GM21737 (cell line): ENCODE measurements at regions not wholly inside any gene's neighbourhood (a gene's known extent, or its start where the extent isn't known, plus 50 kb on each side); places are given as distances from the start of the nearest gene placed in this dataset.

Experiments used
- ATAC-seq: cut with Tn5 transposase; IDR thresholded peaks from one replicate; pipeline ENCODE4 v1.9.1; 2021; ENCODE audit warnings: mild to moderate bottlenecking, moderate library complexity; ENCODE audit not compliant: unreplicated experiment

GRCh38 chr4:166335256-166335938 lies 462.4 kb downstream of the TLL1 start:
- no peak for ATAC-seq

- no peak for ATAC-seq
These were observed 469.0 kb downstream of the TLL1 start for GRCh38 chr4:166341992-166342391.

DNA sequence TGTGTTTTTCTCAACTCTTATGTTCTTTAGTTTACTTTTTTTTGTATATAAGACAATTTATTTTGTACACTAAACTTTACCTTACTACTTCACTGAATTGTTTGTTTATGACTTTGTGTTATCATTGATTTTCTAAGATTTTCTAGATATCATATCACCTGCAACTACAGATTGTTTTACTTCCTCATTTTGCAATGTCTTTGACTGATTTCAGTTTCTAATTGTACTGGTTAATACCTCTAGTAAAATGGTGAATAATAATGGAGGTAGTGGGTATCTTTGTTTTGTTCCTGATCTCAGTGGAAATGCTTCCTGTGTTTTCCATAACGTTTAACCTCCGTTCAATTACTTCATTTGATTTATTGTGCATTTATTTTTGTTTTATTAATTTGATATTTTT lies 490.2 kb downstream of the TLL1 start:
- no peak for ATAC-seq

DNA sequence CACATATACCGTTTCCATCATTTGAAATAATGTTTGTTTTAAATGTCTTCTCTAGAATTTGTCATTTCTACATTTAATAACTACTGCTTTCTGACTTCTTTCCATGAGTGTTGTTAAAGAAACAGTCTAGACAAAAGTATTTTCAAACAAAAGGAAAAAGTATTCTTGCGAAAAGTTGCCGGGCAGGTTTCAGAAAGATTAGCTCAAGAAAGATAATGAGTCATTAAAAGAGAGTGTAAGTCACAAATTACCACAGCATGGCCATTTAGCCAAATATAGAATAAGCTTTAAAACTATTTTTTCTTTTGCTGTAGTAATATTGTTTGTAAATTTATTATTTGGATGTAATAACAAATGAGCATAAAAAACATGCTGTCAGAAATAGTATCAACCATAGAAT lies 493.0 kb downstream of the TLL1 start:
- ATAC-seq, result no peak

DNA sequence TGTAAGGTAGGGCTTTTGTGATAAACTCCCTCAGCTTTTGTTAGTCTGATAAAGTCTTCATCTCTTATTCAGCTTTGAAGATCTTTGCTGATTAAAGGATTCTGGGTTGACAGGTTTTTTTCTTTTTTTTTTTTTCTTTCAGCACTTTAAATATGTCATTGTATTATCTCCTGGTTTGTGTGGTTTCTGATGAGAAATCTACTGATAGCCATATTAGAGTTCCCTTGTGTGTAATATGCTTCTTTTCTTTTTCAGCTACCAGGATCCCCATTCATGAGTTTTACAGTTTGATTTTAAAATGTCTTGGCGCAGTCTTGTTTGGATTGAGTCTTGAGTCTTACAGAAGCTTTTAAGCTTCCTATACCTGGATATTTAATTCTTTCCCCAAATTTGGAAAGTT lies 504.5 kb downstream of the TLL1 start:
- no peak for ATAC-seq

DNA sequence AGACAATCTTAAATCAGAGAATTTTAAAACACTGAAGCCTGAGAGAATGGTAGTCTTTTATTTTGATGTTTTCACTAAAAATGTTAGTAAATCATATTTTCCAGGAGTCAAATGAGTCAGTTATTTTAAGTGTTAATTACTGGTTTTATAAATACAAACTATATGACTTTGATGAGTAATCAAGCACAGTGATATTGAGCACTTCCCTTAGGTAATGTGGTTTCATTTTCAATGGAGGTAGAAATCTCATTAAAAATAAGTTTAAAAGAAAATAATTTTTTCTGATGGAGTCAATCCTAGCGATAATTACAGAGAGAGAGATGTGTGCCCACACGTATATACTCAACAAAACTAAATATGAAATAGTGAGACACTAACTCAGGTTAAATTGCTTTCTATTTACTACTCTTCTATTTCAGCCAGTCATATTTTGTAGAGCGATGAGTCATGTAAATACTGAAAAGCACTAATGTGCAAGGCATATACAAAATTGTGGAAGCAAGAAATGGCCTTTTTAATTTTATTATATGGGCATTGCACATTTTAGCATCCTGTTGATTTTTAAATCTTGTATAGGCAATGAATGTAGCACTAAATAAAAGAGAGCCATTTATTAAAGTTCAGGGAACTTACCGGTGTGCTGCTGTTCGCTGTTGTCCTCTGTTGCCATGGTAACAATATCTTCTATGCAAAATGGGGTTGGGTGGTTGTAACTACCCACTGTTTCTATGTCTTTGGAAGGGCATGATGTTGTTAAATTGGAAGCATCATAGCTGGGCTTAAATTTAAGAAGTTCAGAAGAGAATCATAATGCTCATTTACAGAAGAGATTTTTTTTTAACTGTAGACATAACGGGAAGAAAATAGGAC lies 513.7 kb downstream of the TLL1 start:
- ATAC-seq, result no peak

DNA sequence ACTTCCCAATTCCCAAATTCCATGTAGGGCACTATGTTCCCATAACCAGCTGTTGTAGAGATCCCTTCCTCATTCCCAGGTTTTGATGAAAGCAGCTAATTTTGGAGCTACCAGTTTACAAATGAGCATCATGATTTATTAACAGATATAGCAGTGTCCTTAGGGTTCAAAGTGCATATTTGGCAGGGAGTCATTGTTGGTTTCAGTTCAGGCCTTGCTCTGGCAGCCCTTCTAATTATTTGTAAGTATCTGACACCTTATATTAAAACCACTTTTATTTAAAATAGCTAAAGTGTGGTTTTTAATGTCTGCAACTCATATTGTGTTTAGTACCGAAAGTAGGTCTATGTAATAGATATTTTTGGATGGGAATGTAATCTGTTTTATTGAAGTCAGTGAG lies 518.5 kb downstream of the TLL1 start:
- ATAC-seq, result no peak

- no peak for ATAC-seq
These were observed 526.0 kb downstream of the TLL1 start for GRCh38 chr4:166399021-166399420.

GRCh38 chr4:166400270-166400894 lies 527.3 kb downstream of the TLL1 start:
- no peak for ATAC-seq

DNA sequence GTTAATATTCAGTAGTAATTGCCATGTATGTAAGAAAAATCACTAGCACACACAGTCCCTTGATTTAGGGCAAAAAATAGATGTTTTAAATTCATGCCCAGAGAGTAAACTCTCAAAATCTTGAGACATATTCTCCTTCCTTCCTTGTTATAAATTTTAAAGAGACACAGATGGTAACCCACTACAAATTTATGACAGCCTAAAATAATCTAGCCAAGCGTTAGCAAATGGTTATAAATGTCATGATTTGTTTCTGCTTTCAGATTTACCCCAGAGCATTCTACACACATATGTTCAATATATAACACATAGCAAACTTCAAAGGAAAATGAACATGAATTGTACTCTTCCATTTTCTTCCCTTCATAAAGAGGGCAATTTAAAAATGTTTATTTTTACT lies 540.3 kb downstream of the TLL1 start:
- ATAC-seq, result no peak

DNA sequence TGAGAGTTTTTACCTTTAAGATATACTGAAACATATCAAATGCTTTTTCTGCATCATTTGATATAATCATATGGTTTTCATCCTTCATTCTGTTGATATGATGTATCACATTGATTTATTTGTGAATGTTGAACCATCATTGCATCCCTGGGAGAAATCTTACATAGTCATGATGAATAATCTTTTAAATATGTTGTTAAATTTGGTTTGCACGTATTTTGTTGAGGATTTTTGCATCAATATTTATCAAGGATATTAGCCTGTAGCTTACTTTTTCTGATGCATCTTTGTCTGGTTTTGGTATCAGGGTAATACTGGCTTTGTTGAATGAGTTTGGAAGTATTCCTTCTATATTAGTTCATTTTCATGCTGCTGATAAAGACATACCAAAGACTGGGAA lies 541.4 kb downstream of the TLL1 start:
- ATAC-seq, result no peak

GRCh38 chr4:166415749-166416148 lies 542.7 kb downstream of the TLL1 start:
- no peak for ATAC-seq

DNA sequence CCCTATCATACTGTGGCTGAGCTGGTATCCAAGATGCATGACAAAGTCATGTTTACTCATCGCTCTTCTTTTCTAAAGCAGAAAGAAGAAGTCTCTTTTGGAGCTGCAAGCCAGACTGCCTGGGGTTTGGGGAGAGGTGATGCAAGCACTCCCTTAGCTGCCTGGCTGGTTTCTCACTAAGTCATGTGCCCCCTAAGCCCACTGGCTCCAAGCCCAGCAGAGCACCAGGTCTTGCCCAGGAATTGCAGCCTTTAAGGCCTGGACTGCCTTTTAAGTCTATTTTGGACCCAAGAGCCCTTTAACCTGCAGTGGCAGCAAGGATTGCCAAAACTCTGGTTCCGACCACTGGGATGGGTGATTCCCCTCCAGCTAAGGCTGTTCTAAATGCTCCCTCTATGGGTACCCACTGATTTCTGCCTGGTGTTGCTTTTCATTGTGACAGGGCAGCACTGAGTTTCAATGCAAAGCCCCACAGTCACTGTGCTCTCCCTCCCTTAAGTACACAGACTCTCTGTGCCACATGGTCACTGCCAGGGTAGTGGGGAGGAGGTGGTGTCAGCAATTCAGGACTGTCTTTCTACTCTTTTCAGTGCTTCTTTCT lies 548.6 kb downstream of the TLL1 start:
- ATAC-seq, result no peak

GRCh38 chr4:166422475-166422874 lies 549.4 kb downstream of the TLL1 start:
- ATAC-seq, result no peak

DNA sequence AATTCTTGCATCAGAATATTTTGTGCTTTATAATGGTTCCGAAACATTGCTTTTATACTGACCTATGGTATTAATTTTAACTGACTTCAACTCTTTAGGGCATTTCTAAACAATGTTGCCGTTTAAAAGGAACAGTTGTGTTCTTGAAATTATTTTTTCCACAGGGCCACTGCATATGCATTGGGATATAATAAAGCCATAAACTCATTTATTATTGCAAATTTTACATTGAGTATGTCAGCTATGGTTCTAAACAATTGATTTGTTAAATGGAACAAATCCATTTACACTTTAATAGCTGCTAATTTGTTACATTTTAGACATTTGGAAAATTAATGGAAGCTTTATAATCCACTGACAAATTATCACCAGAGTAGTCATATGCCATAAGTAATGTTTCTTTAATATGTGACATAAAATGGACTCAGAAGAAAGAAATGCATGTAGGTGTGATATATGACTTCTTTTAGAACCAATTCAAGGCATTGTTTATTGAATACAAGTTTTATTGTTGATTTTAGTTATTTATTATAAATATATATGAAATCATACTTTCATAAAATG lies 553.3 kb downstream of the TLL1 start:
- no peak for ATAC-seq

- ATAC-seq, result no peak
These were observed 559.1 kb downstream of the TLL1 start for GRCh38 chr4:166432125-166432524.

- no peak for ATAC-seq
These were observed 559.8 kb downstream of the TLL1 start for GRCh38 chr4:166432842-166433241.

- no peak for ATAC-seq
These were observed 562.4 kb downstream of the TLL1 start for GRCh38 chr4:166435449-166435848.

DNA sequence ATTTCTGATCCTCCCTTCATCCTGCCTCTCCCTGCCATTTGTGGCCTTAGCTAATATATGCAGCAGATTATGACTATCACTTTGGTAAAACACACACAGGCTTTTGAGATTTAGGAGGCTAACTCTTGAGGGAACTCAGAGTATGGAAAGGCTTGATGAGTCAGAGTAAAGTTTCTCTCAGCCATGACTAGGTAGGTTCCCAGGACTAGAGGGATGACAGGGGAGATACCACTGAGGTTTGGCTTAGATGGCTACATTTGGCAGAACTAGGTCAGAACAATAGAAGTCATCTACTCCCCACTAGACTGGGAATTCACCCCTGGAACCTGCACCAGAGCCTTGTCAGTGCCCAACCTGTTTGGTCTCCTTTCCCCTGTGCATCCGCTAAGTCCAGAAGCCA lies 585.7 kb downstream of the TLL1 start:
- no peak for ATAC-seq

GRCh38 chr4:166459621-166460020 lies 586.6 kb downstream of the TLL1 start:
- no peak for ATAC-seq
